H9 (cell line): ENCODE measurements at regions not wholly inside any gene's neighbourhood (a gene's known extent, or its start where the extent isn't known, plus 50 kb on each side); places are given as distances from the start of the nearest gene placed in this dataset.

ENCODE experiments used
- DNase-seq: peaks from one replicate; pipeline ENCODE4 v3.0.0-alpha.2; 2017
- H2AFZ ChIP-seq: one replicate; pipeline ENCODE4 v1.6.1; 2013; ENCODE audit warnings: mild to moderate bottlenecking, low read length, control low read depth, moderate library complexity
- H2AK5ac ChIP-seq: 2 replicates; pipeline ENCODE4 v1.6.1; 2013; ENCODE audit warnings: low read length, control low read depth, mixed read lengths; ENCODE audit not compliant: insufficient read length
- H2BK120ac ChIP-seq: one replicate; pipeline ENCODE4 v1.6.1; 2013; ENCODE audit warnings: low read depth, mild to moderate bottlenecking, low read length, control low read depth, inconsistent platforms; ENCODE audit not compliant: poor library complexity, severe bottlenecking
- H2BK12ac ChIP-seq: 2 replicates; pipeline ENCODE4 v1.6.1; 2013; ENCODE audit warnings: low read length, control low read depth, mixed read lengths, low read depth; ENCODE audit not compliant: insufficient read length
- H2BK15ac ChIP-seq: 2 replicates; pipeline ENCODE4 v1.6.1; 2013; ENCODE audit warnings: low read depth, low read length, control low read depth
- H2BK20ac ChIP-seq: one replicate; pipeline ENCODE4 v1.6.1; 2013; ENCODE audit warnings: low read depth, mild to moderate bottlenecking, low read length, control low read depth, inconsistent platforms; ENCODE audit not compliant: poor library complexity, severe bottlenecking
- H2BK5ac ChIP-seq: 2 replicates; pipeline ENCODE4 v1.6.1; 2013; ENCODE audit warnings: low read length, control low read depth, mixed read lengths; ENCODE audit not compliant: insufficient read length
- H3K14ac ChIP-seq: 2 replicates; pipeline ENCODE4 v1.6.1; 2013; ENCODE audit warnings: low read length, control low read depth; ENCODE audit not compliant: insufficient read depth
- H3K18ac ChIP-seq: 2 replicates; pipeline ENCODE4 v1.6.1; 2013; ENCODE audit warnings: low read depth, mild to moderate bottlenecking, mixed read lengths, low read length, control low read depth; ENCODE audit not compliant: insufficient read length
- H3K23ac ChIP-seq: 2 replicates; pipeline ENCODE4 v1.6.1; 2013; ENCODE audit warnings: low read length, control low read depth, mixed read lengths, low read depth; ENCODE audit not compliant: insufficient read length
- H3K23me2 ChIP-seq: 2 replicates; pipeline ENCODE4 v1.6.1; 2013; ENCODE audit warnings: low read depth, mild to moderate bottlenecking, mixed read lengths, low read length, control low read depth; ENCODE audit not compliant: insufficient read length, poor library complexity, severe bottlenecking
- H3K27ac ChIP-seq: 2 replicates; pipeline ENCODE4 v1.5.1; 2013; ENCODE audit warnings: low read length, control low read depth, mixed read lengths, low read depth; ENCODE audit not compliant: insufficient read length
- H3K27me3 ChIP-seq: 2 replicates; pipeline ENCODE4 v1.6.1; 2013; ENCODE audit warnings: low read length, control low read depth, inconsistent platforms; ENCODE audit not compliant: insufficient read depth
- H3K4ac ChIP-seq: 2 replicates; pipeline ENCODE4 v1.6.1; 2013; ENCODE audit warnings: low read depth, mild to moderate bottlenecking, control low read depth, inconsistent platforms, low read length, moderate library complexity
- H3K4me1 ChIP-seq: 2 replicates; pipeline ENCODE4 v1.6.1; 2013; ENCODE audit warnings: low read length, control low read depth, inconsistent platforms; ENCODE audit not compliant: insufficient read depth
- H3K4me2 ChIP-seq: 2 replicates; pipeline ENCODE4 v1.6.1; 2013; ENCODE audit warnings: low read length, control low read depth, mixed read lengths; ENCODE audit not compliant: insufficient read length, insufficient read depth
- H3K56ac ChIP-seq: 2 replicates; pipeline ENCODE4 v1.6.1; 2013; ENCODE audit warnings: low read depth, mild to moderate bottlenecking, mixed read lengths, low read length, control low read depth; ENCODE audit not compliant: insufficient read length
- H3K79me1 ChIP-seq: 2 replicates; pipeline ENCODE4 v1.6.1; 2013; ENCODE audit warnings: low read depth, mild to moderate bottlenecking, moderate library complexity, low read length, control low read depth, inconsistent platforms; ENCODE audit not compliant: insufficient read depth, poor library complexity, severe bottlenecking
- H3K79me2 ChIP-seq: 2 replicates; pipeline ENCODE4 v1.6.1; 2013; ENCODE audit warnings: low read length, control low read depth, inconsistent platforms; ENCODE audit not compliant: insufficient read depth
- H3K9ac ChIP-seq: 2 replicates; pipeline ENCODE4 v1.6.1; 2013; ENCODE audit warnings: low read length, control low read depth, mixed read lengths; ENCODE audit not compliant: insufficient read length; ENCODE audit errors: extremely low read depth
- H3K9me3 ChIP-seq: one replicate; pipeline ENCODE4 v1.6.1; 2013; ENCODE audit warnings: low read depth, low read length, inconsistent platforms; ENCODE audit not compliant: control insufficient read depth
- H3T11ph ChIP-seq: one replicate; pipeline ENCODE4 v1.6.1; 2013; ENCODE audit warnings: mild to moderate bottlenecking, low read length, control low read depth, inconsistent platforms
- H4K20me1 ChIP-seq: one replicate; pipeline ENCODE4 v1.6.1; 2013; ENCODE audit not compliant: control insufficient read depth, insufficient read length, insufficient read depth
- H4K5ac ChIP-seq: 2 replicates; pipeline ENCODE4 v1.6.1; 2013; ENCODE audit warnings: low read depth, mild to moderate bottlenecking, mixed read lengths, low read length, control low read depth; ENCODE audit not compliant: insufficient read length
- H4K8ac ChIP-seq: replicated peaks from 2 replicates; pipeline ENCODE4 v1.6.1; 2013; ENCODE audit warnings: low read length, control low read depth, mixed read lengths, low read depth; ENCODE audit not compliant: insufficient read length
- H4K91ac ChIP-seq: 2 replicates; pipeline ENCODE4 v1.6.1; 2013; ENCODE audit warnings: low read depth, mild to moderate bottlenecking, moderate library complexity, mixed read lengths, low read length, control low read depth; ENCODE audit not compliant: insufficient read length
- H3K27ac Mint-ChIP-seq, 3 experiments: 2 replicates in 2 of 3; 3 replicates in 1 of 3; pipeline ENCODE4 v1.8.0; 2020 to 2021; ENCODE audit warnings: mixed read lengths in 3 of 3, mild to moderate bottlenecking in 1 of 3, moderate library complexity in 1 of 3
- H3K27me3 Mint-ChIP-seq: 2 replicates; pipeline ENCODE4 v1.8.0; 2021; ENCODE audit warnings: low read depth, mild to moderate bottlenecking, moderate library complexity, mixed read lengths
- H3K36me3 Mint-ChIP-seq, 3 experiments: 2 replicates in 2 of 3; 3 replicates in 1 of 3; pipeline ENCODE4 v1.8.0; 2020 to 2021; ENCODE audit warnings: low read depth in 3 of 3, mixed read lengths in 3 of 3; ENCODE audit not compliant: insufficient read depth in 1 of 3
- H3K4me1 Mint-ChIP-seq, 2 experiments: 2 replicates each; pipeline ENCODE4 v1.8.0; 2020; ENCODE audit warnings: mixed read lengths in 2 of 2
- H3K4me3 Mint-ChIP-seq, 2 experiments: 2 replicates in 1 of 2; 3 replicates in 1 of 2; pipeline ENCODE4 v1.8.0; 2020 to 2021; ENCODE audit warnings: mild to moderate bottlenecking in 2 of 2, mixed read lengths in 2 of 2, moderate library complexity in 1 of 2
- H3K9me3 Mint-ChIP-seq, 2 experiments: 2 replicates in 1 of 2; 3 replicates in 1 of 2; pipeline ENCODE4 v1.8.0; 2020; ENCODE audit warnings: mild to moderate bottlenecking in 2 of 2, mixed read lengths in 2 of 2, moderate library complexity in 1 of 2
- WGBS: extraction: QIAGEN DNeasy Blood & Tissue Kit; methylation state at CpG from one replicate; pipeline ENCODE4 v1.1.7; 2013; ENCODE audit warnings: missing lambda C conversion rate, low lambda C conversion rate, mixed read lengths; ENCODE audit not compliant: insufficient read length; ENCODE audit errors: extremely low coverage; 5-methylcytosine and 5-hydroxymethylcytosine counted together
- TF ChIP-seq, protein P1 (sequence below): fragments of 200-600 bp; sonication (generic); conservative IDR thresholded peaks from 3 replicates; pipeline ENCODE4 v1.8.0; 2021; ENCODE audit warnings: antibody characterized with exemption, mild to moderate bottlenecking

DNA sequence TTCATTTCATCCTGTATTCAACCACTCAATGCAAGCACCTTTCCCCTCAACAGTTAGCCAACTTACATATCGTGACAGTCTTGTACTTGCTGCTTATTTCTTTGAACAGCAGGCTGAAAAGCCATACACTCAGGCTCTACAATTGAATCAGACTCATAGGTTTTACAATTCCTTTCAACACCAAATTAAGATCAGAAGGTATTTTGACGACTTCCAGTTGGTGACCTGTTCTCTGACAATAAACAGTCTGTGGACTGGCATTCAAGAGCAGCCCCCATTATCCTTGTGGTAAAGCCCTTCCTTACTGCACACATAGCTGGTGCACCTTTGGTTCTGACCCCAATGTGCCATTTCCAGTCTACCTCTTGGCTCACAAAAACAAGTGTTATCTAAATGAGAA lies 140.0 kb upstream of the MB21D2 start:
- no peak overlapping the region for H2BK120ac ChIP-seq
- H3K27me3 Mint-ChIP-seq = no peaks in the 10 kb centered on the region
- no peak overlapping the region for H4K91ac ChIP-seq
- H3K56ac ChIP-seq = no peak overlapping the region
- no peak overlapping the region for H2AFZ ChIP-seq
- no peak overlapping the region for H4K5ac ChIP-seq
- H3K23ac ChIP-seq = no peak overlapping the region
- H3K79me2 ChIP-seq = no peaks in the 10 kb centered on the region
- H3K23me2 ChIP-seq = no peaks in the 10 kb centered on the region
- DNase-seq = no peak
- H3K9ac ChIP-seq = no peak overlapping the region
- H3K79me1 ChIP-seq = no peaks in the 10 kb centered on the region
- no peak overlapping the region for H3K4me3 Mint-ChIP-seq
- H3K27ac ChIP-seq = no peak overlapping the region
- no peak overlapping the region for H2BK15ac ChIP-seq
- no peak overlapping the region for H2BK12ac ChIP-seq
- no peak overlapping the region for H3T11ph ChIP-seq
- H3K27me3 ChIP-seq = no peaks in the 10 kb centered on the region
- no peak overlapping the region for H3K4me2 ChIP-seq
- no peaks in the 10 kb centered on the region for H3K36me3 Mint-ChIP-seq
- no peak overlapping the region for H2BK20ac ChIP-seq
- no peaks in the 10 kb centered on the region for H3K4me1 ChIP-seq
- H2BK5ac ChIP-seq = no peak overlapping the region
- no peaks in the 10 kb centered on the region for H3K9me3 Mint-ChIP-seq
- no CpG with 5 or more reads among the region's 2 CpGs for WGBS
- no peak overlapping the region for H3K18ac ChIP-seq
- H3K14ac ChIP-seq = no peak overlapping the region
- no peak overlapping the region for H3K4ac ChIP-seq
- TF ChIP-seq, protein P1, sequence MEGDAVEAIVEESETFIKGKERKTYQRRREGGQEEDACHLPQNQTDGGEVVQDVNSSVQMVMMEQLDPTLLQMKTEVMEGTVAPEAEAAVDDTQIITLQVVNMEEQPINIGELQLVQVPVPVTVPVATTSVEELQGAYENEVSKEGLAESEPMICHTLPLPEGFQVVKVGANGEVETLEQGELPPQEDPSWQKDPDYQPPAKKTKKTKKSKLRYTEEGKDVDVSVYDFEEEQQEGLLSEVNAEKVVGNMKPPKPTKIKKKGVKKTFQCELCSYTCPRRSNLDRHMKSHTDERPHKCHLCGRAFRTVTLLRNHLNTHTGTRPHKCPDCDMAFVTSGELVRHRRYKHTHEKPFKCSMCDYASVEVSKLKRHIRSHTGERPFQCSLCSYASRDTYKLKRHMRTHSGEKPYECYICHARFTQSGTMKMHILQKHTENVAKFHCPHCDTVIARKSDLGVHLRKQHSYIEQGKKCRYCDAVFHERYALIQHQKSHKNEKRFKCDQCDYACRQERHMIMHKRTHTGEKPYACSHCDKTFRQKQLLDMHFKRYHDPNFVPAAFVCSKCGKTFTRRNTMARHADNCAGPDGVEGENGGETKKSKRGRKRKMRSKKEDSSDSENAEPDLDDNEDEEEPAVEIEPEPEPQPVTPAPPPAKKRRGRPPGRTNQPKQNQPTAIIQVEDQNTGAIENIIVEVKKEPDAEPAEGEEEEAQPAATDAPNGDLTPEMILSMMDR = no peak
- peaks cover 0 to 6% of the 10 kb centered on the region in 2 experiments; a peak in 2 of 4 replicates for H3K4me1 Mint-ChIP-seq
- no peak overlapping the region; a peak in 1 of 7 replicates for H3K27ac Mint-ChIP-seq
- H4K8ac ChIP-seq = no peak overlapping the region
- no peaks in the 10 kb centered on the region for H3K9me3 ChIP-seq
- no peaks in the 10 kb centered on the region for H4K20me1 ChIP-seq
- H2AK5ac ChIP-seq = no peak overlapping the region
